Medulla oblongata (tissue), 1 donor: ENCODE measurements at regions not wholly inside any gene's neighbourhood (a gene's known extent, or its start where the extent isn't known, plus 50 kb on each side); places are given as distances from the start of the nearest gene placed in this dataset.
"Not testable (repeated sequence)": the region's sequence is repeated elsewhere in the genome, so short reads cannot be mapped to it uniquely, and the experiment has no call there.

ENCODE experiments used
- DNase-seq: peaks from one replicate; pipeline ENCODE4 v3.0.0-alpha.2; 2015; ENCODE audit errors: extremely low spot score

GRCh38 chr20:1845163-1845523 lies 50.1 kb upstream of the SIRPA start:
- DNase-seq: no peak

DNA sequence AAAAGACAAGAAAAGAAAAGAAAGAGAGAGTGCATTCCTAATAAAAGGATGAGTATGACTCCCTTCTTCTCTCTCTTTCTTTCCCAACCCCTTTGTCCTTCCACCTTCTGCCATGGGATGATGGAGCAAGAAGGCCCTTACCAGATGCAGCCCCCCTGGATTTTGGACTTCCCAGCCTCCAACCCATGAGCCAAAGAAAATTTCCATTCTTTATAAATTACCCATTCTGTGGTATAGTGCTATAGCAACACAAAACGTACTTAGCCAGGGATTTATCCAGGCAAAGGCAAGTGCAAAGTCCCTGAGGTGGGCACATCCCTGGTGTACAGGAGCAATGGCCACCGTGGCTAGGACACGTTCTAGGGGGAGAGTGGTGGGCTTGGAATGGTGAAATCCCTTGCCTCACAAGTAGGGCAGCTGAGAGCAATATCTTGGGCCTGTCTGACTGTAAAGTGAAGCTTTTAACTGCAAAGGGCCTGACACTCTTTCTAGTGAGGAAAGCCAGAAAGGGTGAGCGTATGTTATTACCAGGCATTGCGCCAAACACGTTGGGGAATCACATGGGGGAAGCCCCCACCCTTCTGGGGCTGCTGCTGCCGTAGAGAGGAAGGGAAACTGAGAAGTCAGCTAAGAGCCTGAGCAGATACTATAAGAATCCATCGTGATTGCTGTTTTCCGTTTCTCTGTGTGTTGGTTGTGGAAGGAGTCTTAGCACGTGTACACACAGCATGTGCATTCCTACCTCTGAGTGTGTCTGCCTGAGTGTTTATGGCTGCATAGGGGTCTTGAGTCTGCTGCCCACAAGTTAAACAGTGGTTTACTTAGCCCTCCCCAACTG lies 50.7 kb upstream of the SIRPA start:
- peak; percentile 86 for DNase-seq

GRCh38 chr20:1842281-1842680 lies 52.9 kb upstream of the SIRPA start:
- no peak for DNase-seq

GRCh38 chr20:1841554-1842140 lies 53.6 kb upstream of the SIRPA start:
- peak; percentile 83 for DNase-seq

- DNase-seq: no peak
These were observed 54.2 kb upstream of the SIRPA start for GRCh38 chr20:1840817-1841553.

DNA sequence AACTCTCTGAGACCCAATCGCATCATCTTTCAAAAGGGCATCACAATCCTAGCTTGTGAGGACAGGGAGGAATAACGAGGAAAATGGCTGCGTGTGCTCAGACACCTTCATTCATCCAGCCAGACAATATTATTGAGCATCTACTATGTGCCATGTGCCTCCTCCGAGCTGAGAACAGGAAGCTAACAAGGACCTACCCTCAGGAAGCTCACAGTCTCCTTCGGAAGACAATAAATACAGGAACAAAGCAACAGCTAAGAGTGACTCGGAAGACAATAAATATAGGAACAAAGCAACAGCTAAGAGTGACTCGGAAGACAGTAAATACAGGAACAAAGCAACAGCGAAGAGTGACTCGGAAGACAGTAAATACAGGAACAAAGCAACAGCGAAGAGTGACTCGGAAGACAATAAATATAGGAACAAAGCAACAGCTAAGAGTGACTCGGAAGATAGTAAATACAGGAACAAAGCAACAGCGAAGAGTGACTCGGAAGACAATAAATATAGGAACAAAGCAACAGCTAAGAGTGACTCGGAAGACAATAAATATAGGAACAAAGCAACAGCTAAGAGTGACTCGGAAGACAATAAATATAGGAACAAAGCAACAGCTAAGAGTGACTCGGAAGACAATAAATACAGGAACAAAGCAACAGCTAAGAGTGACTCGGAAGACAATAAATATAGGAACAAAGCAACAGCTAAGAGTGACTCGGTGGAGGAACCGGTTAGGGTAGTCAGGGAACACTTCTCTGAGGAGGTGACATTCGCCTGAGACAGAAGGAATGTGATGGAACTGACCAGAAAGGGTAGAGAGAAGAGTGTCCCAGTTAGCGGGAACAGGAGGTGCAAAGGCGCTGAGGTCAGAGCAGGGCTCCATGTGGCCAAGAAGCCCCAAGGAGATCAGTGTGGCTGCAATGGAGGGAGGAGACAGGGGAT lies 55.6 kb upstream of the SIRPA start:
- not testable (repeated sequence) for DNase-seq

GRCh38 chr20:1838556-1839279 lies 56.5 kb upstream of the SIRPA start:
- no peak for DNase-seq

DNA sequence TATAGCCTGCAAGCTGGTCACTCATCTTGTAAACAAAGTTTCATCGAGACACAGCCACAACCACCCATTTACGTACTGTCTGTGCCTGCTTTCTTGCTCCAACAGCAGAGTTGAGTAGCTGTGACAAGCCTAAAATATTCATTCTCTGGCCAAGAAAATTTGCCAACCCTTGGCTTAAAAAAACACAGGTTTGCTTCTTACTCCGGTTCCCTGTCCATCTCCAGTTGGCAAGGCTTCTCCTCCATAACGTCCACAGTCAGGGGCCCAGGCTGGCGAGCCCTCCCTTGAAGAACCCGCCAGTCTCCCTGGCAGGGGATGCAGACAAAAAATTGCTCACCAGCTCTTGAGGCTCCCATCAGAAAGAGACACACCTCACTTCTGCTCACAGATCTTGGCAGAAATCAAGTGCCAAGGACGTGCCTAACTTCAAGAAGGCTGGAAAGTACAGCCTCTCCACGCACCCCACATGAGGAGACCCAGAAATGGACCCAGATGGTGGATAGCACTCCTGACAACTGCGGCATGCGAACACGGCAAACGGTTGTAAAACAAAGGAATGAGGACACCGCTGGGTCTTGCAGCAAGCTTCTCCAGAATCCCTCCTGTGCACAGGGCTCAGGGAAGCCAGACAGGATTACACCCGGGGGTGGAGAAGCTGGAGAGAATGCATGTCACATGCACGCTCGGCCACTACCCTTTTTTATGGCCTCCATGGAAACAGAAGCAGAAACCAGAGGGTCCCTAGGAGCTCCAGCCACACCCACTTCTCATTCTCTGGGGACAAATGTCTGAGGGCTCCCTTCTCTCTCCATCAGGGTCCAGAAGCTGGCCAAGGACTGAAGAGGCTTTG lies 59.8 kb upstream of the SIRPA start:
- DNase-seq: no peak

GRCh38 chr20:1833728-1834726 lies 61.2 kb upstream of the SIRPA start:
- no peak for DNase-seq

GRCh38 chr20:1833216-1833615 lies 62.0 kb upstream of the SIRPA start:
- DNase-seq: no peak

DNA sequence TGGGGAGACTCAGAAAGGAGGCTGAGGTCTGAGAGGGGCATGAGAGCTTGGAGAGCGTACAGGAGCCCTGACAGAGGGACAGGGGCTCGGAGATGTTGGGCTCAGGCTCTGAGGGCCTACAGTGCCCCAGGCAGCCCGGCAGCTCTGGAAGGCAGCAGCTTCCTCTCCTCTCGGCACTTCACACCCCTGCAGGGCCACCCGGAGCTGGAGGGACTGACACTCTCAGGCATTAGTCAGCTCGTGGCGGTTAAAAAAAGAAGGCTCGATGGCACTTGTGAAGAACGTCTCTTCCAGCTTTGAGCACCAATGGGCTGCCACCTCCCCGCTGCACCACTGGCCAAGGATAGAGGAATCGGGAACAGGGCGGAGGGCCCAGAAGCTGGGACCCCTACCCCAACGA lies 62.6 kb upstream of the SIRPA start:
- DNase-seq: no peak

- no peak for DNase-seq
These were observed 63.6 kb upstream of the SIRPA start for GRCh38 chr20:1831606-1832005.

- no peak for DNase-seq
These were observed 64.1 kb upstream of the SIRPA start for GRCh38 chr20:1831096-1831495.

GRCh38 chr20:1830240-1830639 lies 65.0 kb upstream of the SIRPA start:
- peak; percentile 68 for DNase-seq

- no peak for DNase-seq
These were observed 65.7 kb upstream of the SIRPA start for GRCh38 chr20:1829531-1829930.

GRCh38 chr20:1828786-1829131 lies 66.4 kb upstream of the SIRPA start:
- DNase-seq: no peak

- peak; percentile 98 for DNase-seq
These were observed 67.0 kb upstream of the SIRPA start for GRCh38 chr20:1827974-1828785.

- no peak for DNase-seq
These were observed 67.7 kb upstream of the SIRPA start for GRCh38 chr20:1827510-1827973.
